ENCODE measurements at regions not wholly inside any gene's neighbourhood (a gene's known extent, or its start where the extent isn't known, plus 50 kb on each side); places are given as distances from the start of the nearest gene placed in this dataset.

DNA sequence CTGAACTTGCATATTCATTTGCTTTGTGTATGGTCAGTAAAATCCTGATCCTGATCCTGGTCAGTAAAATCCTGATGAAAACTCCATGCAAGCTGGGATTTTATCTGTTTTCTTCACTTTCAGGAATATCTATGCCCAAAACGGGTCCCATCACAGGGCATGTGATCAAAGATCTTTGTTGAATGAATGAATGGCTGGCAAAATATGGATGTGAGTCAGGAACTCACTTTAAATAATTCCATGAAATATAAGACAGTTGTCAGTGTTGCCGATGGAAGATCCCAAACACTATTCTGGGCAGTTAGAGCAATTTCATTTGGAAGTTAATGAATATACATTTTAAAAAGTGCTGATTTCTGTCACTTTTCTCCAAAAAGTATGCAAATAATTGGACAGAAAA is 598.4 kb downstream of the GBA3 start:
- Histone ChIP-seq H3K4me3 (ENCODE audit: low read length) (no peak overlapping the region), H3K4me1 (ENCODE audit: control insufficient read depth, insufficient read depth, low read length) (no peaks in the 10 kb centered on the region), H3K9me3 (ENCODE audit: control insufficient read depth, low read length) (peaks cover 6% of the 10 kb centered on the region), H3K9ac (ENCODE audit: low read length) (no peak overlapping the region), H3K27me3 (replicated peaks; ENCODE audit: control insufficient read depth, insufficient read depth, low read length) (no peaks in the 10 kb centered on the region), H3K36me3 (ENCODE audit: control insufficient read depth, insufficient read depth, low read length, severe bottlenecking) (no peaks in the 10 kb centered on the region)
- DNase-seq (ENCODE audit: low read depth) = no peak

DNA sequence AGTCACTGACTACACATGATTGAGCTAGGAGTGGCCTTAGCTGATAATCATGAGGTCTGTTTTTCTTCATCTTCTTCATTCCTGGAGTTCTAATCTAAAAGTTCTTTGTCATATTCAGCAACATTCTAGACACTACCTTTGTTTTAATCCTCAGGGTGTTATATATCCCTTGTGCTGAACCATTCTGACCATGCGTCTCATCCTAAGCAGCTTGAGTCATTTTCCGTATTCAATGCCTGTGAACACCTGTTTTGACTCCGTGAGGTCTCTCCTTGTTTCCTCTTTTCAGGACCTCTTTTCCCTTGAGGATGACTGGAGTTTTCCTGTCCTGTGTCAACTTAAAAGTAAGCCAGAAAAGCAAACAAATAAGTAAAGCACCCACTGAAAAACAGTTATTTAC is 597.9 kb downstream of the GBA3 start:
- H3K36me3 ChIP-seq (ENCODE audit: control insufficient read depth, insufficient read depth, low read length, severe bottlenecking) = no peaks in the 10 kb centered on the region
- H3K4me3 ChIP-seq (ENCODE audit: low read length) = no peak overlapping the region
- H3K9ac ChIP-seq (ENCODE audit: low read length) = no peak overlapping the region
- H3K4me1 ChIP-seq (ENCODE audit: control insufficient read depth, insufficient read depth, low read length) = no peaks in the 10 kb centered on the region
- no peak for DNase-seq (ENCODE audit: low read depth)
- H3K9me3 ChIP-seq (ENCODE audit: control insufficient read depth, low read length) = peaks cover 6% of the 10 kb centered on the region
- H3K27me3 ChIP-seq (replicated peaks; ENCODE audit: control insufficient read depth, insufficient read depth, low read length) = no peaks in the 10 kb centered on the region

DNA sequence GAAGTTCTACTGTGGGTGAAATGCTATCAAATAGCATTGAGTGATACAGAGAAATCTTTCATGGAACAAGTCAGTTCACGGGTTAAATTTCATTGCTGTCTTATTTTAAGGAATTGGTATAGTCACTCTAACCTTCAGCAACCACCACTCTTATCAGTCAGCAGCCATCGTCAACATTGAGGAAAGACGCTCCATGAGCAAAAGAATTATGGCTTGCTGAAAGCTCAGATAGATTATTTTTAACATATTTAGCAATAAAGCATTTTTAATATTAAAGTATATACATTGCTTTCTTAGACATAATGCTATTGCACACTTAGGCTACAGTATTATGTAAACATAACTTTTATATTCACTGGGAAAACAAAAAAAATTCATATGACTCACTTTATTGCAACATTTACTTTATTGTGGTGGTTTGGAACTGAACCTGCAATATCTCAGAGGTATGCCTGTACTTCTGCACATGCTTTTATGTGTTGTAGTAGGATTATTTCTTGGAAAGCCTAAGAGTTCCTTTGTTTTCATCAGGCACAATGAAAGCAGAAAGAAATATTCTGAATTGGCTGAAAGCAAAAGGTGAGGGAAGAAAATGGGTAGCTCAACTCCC is 586.7 kb downstream of the GBA3 start:
- no peak overlapping the region for H3K9ac ChIP-seq (ENCODE audit: low read length)
- H3K36me3 ChIP-seq (ENCODE audit: control insufficient read depth, insufficient read depth, low read length, severe bottlenecking) = no peaks in the 10 kb centered on the region
- no peaks in the 10 kb centered on the region for H3K4me1 ChIP-seq (ENCODE audit: control insufficient read depth, insufficient read depth, low read length)
- no peaks in the 10 kb centered on the region for H3K27me3 ChIP-seq (replicated peaks; ENCODE audit: control insufficient read depth, insufficient read depth, low read length)
- no peaks in the 10 kb centered on the region for H3K9me3 ChIP-seq (ENCODE audit: control insufficient read depth, low read length)
- no peak for DNase-seq (ENCODE audit: low read depth)
- no peak overlapping the region for H3K4me3 ChIP-seq (ENCODE audit: low read length)

DNA sequence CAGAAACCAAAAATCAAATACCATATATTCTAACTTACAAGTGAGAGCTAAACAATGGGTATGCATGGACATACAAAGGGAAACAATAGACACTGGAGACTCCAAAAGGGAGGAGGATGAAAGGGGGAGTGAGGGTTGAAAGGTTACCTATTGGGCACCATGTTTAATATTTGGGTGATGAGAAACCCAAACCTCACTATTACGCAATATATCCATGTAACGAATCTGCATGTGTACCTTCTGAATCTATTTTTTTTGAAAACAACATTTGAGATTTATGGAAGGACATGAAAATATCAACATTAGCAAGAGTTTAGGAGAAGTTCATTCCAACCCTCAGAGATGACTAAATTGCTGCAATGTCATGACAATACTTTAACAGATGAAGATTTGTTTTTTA is 586.1 kb downstream of the GBA3 start:
- Histone ChIP-seq H3K9ac (ENCODE audit: low read length) (no peak overlapping the region), H3K36me3 (ENCODE audit: control insufficient read depth, insufficient read depth, low read length, severe bottlenecking) (no peaks in the 10 kb centered on the region), H3K27me3 (replicated peaks; ENCODE audit: control insufficient read depth, insufficient read depth, low read length) (no peaks in the 10 kb centered on the region), H3K4me1 (ENCODE audit: control insufficient read depth, insufficient read depth, low read length) (no peaks in the 10 kb centered on the region), H3K9me3 (ENCODE audit: control insufficient read depth, low read length) (no peaks in the 10 kb centered on the region), H3K4me3 (ENCODE audit: low read length) (no peak overlapping the region)
- no peak for DNase-seq (ENCODE audit: low read depth)

DNA sequence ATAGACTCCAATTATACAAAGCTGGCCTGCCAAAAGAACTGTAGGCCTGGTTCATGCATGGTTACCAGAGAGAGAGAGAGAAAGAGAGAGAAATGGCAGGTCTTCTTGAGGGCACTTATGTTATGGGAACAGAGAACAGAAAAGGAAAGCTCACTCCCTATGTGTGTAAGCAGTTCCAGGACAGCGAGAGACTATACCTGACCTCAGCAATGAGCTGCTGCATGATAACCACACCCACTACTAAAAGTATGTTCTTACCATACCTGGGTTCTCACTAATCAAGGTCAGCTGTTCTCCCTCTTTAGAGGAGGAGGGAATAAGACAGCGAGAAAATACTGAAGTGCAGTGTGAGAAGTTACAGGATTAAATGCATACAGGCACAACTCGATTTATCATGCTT is 583.3 kb downstream of the GBA3 start:
- H3K36me3 ChIP-seq (ENCODE audit: control insufficient read depth, insufficient read depth, low read length, severe bottlenecking) = no peaks in the 10 kb centered on the region
- no peak overlapping the region for H3K9ac ChIP-seq (ENCODE audit: low read length)
- no peaks in the 10 kb centered on the region for H3K9me3 ChIP-seq (ENCODE audit: control insufficient read depth, low read length)
- H3K4me3 ChIP-seq (ENCODE audit: low read length) = no peak overlapping the region
- H3K27me3 ChIP-seq (replicated peaks; ENCODE audit: control insufficient read depth, insufficient read depth, low read length) = no peaks in the 10 kb centered on the region
- no peak for DNase-seq (ENCODE audit: low read depth)
- no peaks in the 10 kb centered on the region for H3K4me1 ChIP-seq (ENCODE audit: control insufficient read depth, insufficient read depth, low read length)

DNA sequence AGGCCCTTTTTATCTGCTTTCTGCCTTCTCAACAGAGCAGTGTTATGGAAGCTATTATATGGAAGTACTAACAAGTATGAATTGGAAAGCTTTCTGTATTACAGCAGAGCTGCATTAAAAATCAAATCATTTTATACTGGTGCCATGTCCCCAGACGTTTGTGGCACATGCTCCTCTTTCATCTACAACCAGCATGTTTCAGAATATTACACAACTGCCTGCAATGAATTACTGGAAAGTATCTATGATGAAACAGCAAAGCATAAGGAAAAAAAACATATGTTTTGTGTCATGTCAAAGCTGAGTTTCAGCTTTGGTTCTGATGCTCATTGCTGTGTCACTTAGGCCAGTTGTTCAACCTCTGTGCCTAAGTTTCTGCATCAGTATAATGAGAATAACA is 576.8 kb downstream of the GBA3 start:
- no peaks in the 10 kb centered on the region for H3K27me3 ChIP-seq (replicated peaks; ENCODE audit: control insufficient read depth, insufficient read depth, low read length)
- H3K9ac ChIP-seq (ENCODE audit: low read length) = no peak overlapping the region
- no peaks in the 10 kb centered on the region for H3K9me3 ChIP-seq (ENCODE audit: control insufficient read depth, low read length)
- DNase-seq (ENCODE audit: low read depth) = no peak
- H3K4me3 ChIP-seq (ENCODE audit: low read length) = no peak overlapping the region
- no peaks in the 10 kb centered on the region for H3K36me3 ChIP-seq (ENCODE audit: control insufficient read depth, insufficient read depth, low read length, severe bottlenecking)
- H3K4me1 ChIP-seq (ENCODE audit: control insufficient read depth, insufficient read depth, low read length) = peaks cover 7% of the 10 kb centered on the region

DNA sequence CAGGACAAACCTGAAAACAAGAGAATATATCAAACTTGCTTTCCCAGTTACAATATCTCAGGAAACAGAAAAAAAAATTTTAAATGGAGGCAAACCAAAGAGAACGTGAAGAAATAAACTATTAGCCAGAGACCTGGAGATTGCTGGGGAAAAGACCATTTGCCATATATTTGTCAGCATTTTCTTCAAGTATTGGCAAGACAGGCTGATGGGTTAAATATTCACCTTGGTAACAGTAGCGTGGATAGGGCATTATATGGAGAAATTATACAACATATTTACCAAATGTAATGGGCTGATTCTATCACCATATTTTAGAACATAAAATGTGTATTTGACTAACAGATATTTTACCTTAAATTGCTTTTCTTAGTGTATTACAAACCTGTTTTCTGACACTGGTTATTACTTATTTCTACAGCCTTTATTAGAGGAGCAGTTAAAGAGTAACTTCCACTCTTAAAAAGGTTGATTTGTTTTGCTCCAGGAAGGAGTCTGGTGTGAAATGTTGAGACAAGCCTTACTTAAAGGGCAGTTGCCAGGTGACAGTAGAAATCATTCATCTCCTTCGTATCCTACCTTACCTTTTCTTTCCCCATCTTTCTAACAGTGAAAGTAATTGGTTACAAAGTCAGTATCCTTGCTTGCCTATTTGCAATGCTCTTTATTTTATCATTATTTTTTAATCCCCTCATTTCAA is 575.5 kb downstream of the GBA3 start:
- no peaks in the 10 kb centered on the region for H3K27me3 ChIP-seq (replicated peaks; ENCODE audit: control insufficient read depth, insufficient read depth, low read length)
- no peak overlapping the region for H3K9ac ChIP-seq (ENCODE audit: low read length)
- no peaks in the 10 kb centered on the region for H3K36me3 ChIP-seq (ENCODE audit: control insufficient read depth, insufficient read depth, low read length, severe bottlenecking)
- H3K9me3 ChIP-seq (ENCODE audit: control insufficient read depth, low read length) = no peaks in the 10 kb centered on the region
- peaks cover 7% of the 10 kb centered on the region for H3K4me1 ChIP-seq (ENCODE audit: control insufficient read depth, insufficient read depth, low read length)
- DNase-seq (ENCODE audit: low read depth) = no peak
- H3K4me3 ChIP-seq (ENCODE audit: low read length) = no peak overlapping the region

DNA sequence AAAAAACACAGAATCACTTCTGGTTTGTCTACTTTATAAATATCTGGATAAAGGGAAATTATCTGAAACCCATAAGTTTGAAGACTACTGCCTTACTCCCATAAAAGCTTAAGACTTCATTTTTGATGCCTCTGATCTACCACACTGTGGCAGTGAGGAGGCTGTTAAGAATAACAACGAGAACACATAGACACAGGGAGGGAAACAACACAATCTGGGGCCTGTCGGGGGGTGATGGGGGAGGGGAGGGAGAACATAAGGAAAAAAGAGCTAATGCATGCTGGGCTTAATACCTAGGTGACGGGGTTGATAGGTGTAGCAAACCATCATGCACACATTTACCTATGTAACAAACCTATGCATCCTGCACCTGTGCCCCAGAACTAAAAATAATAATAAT is 573.7 kb downstream of the GBA3 start:
- peaks cover 7% of the 10 kb centered on the region for H3K4me1 ChIP-seq (ENCODE audit: control insufficient read depth, insufficient read depth, low read length)
- H3K27me3 ChIP-seq (replicated peaks; ENCODE audit: control insufficient read depth, insufficient read depth, low read length) = no peaks in the 10 kb centered on the region
- H3K36me3 ChIP-seq (ENCODE audit: control insufficient read depth, insufficient read depth, low read length, severe bottlenecking) = no peaks in the 10 kb centered on the region
- H3K9me3 ChIP-seq (ENCODE audit: control insufficient read depth, low read length) = no peaks in the 10 kb centered on the region
- no peak overlapping the region for H3K4me3 ChIP-seq (ENCODE audit: low read length)
- H3K9ac ChIP-seq (ENCODE audit: low read length) = no peak overlapping the region
- DNase-seq (ENCODE audit: low read depth) = no peak

DNA sequence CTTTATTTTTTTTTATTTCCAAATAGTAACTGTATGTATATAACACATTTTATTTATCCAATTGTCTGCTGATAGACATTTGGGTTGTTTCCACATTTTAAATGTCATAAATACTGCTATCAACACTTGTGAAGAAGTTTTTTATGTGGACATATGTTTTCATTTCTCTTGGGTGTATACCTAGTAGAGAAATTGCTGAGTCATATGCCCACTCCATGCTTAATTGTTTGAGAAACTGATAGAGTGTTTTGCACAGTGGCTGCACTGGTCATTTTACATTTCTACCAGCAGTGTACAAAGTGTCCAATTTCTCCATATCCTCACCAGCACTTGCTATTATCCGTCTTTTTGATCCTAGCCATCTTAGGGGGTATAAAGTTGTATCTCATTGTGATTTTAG is 567.8 kb downstream of the GBA3 start:
- no peak overlapping the region for H3K4me3 ChIP-seq (ENCODE audit: low read length)

DNA sequence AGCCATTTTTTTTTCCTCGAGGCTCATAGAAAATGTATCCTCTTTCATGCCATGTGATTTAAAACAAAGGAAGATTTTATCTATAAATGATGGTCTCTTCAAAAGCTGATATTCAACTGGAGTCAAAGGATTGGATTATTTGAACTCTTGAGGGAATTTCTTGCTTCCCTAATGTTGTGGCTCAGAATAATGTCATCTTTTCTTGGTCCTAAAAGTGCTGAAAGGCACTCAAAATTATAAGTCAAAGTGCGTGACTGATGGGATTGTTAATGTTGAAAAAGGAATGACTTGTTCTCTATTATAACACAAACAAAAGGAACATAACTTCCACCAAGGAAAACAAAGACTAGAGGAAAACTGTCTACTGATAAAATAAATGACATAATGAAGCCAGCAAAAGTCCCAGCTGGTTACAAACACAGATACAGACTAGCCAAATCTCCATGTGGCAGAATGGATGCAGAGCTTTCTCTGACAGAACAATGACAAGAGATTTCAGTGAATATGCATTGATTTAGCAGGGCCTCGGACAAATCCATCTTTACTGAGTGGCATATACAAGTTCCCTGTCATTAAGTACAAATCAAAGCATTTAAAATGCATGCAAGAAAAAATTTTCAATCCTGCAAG is 552.6 kb downstream of the GBA3 start:
- Histone ChIP-seq H3K36me3 (ENCODE audit: control insufficient read depth, insufficient read depth, low read length, severe bottlenecking) (no peaks in the 10 kb centered on the region), H3K4me3 (ENCODE audit: low read length) (no peak overlapping the region), H3K27me3 (replicated peaks; ENCODE audit: control insufficient read depth, insufficient read depth, low read length) (no peaks in the 10 kb centered on the region), H3K9ac (ENCODE audit: low read length) (no peak overlapping the region), H3K4me1 (ENCODE audit: control insufficient read depth, insufficient read depth, low read length) (no peaks in the 10 kb centered on the region), H3K9me3 (ENCODE audit: control insufficient read depth, low read length) (no peaks in the 10 kb centered on the region)
- no peak for DNase-seq (ENCODE audit: low read depth)

More for the DNA sequence above, 567.8 kb downstream of the GBA3 start:
- Histone ChIP-seq H3K27me3 (replicated peaks; ENCODE audit: control insufficient read depth, insufficient read depth, low read length) (no peaks in the 10 kb centered on the region), H3K9me3 (ENCODE audit: control insufficient read depth, low read length) (no peaks in the 10 kb centered on the region), H3K4me1 (ENCODE audit: control insufficient read depth, insufficient read depth, low read length) (no peaks in the 10 kb centered on the region), H3K36me3 (ENCODE audit: control insufficient read depth, insufficient read depth, low read length, severe bottlenecking) (no peaks in the 10 kb centered on the region), H3K9ac (ENCODE audit: low read length) (no peak overlapping the region)
- DNase-seq (ENCODE audit: low read depth) = no peak

DNA sequence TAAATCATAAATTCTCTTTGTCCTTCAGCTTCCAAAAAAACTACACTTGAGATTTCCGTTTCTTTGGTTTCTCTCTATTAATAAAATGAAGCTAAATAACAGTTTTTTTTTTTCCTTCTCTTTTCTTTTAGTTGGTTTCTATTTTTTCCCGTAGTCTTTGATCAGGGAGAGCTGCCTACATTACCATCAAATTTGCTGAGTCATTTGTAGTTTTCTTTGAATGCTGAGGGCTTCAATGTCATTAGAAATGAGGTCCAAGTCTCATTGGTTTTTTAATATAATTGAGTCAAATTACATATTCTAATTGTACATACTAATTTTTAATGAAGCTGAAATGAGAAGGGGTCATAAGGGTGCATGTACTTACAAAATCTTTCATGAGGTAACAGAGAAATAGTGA is 550.2 kb downstream of the GBA3 start:
- Histone ChIP-seq H3K27me3 (replicated peaks; ENCODE audit: control insufficient read depth, insufficient read depth, low read length) (no peaks in the 10 kb centered on the region), H3K36me3 (ENCODE audit: control insufficient read depth, insufficient read depth, low read length, severe bottlenecking) (no peaks in the 10 kb centered on the region), H3K4me3 (ENCODE audit: low read length) (no peak overlapping the region), H3K9ac (ENCODE audit: low read length) (no peak overlapping the region), H3K4me1 (ENCODE audit: control insufficient read depth, insufficient read depth, low read length) (no peaks in the 10 kb centered on the region), H3K9me3 (ENCODE audit: control insufficient read depth, low read length) (no peaks in the 10 kb centered on the region)
- no peak for DNase-seq (ENCODE audit: low read depth)
